ENCODE measurements at regions not wholly inside any gene's neighbourhood (a gene's known extent, or its start where the extent isn't known, plus 50 kb on each side); places are given as distances from the start of the nearest gene placed in this dataset.

DNA sequence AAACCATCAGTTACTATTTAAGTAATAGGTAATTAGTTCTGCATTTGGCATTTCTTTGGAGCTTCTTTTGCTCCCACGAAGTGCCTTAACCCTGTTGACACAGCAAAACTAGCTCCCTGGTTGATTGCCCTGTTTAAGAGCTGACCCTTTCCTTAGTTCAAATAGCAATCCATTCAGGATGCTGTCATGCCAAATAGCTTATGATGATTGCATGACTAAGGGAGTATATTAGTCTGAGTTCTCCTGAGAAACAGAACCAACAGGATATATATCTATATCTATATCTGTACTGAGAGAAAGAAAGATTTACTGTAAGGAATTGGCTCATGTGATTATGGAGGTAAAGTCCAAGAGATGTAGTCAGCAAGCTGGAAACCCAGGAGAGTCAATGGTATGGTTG, 50.3 kb upstream of the SPRED1 start:
- TF ChIP-seq, protein P1, sequence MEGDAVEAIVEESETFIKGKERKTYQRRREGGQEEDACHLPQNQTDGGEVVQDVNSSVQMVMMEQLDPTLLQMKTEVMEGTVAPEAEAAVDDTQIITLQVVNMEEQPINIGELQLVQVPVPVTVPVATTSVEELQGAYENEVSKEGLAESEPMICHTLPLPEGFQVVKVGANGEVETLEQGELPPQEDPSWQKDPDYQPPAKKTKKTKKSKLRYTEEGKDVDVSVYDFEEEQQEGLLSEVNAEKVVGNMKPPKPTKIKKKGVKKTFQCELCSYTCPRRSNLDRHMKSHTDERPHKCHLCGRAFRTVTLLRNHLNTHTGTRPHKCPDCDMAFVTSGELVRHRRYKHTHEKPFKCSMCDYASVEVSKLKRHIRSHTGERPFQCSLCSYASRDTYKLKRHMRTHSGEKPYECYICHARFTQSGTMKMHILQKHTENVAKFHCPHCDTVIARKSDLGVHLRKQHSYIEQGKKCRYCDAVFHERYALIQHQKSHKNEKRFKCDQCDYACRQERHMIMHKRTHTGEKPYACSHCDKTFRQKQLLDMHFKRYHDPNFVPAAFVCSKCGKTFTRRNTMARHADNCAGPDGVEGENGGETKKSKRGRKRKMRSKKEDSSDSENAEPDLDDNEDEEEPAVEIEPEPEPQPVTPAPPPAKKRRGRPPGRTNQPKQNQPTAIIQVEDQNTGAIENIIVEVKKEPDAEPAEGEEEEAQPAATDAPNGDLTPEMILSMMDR (IDR thresholded peaks at IDR 0.05; ENCODE audit: insufficient read depth, low read length, poor library complexity, severe bottlenecking) = no peak
- no peak for TF ChIP-seq EZH2phosphoT487 (conservative IDR thresholded peaks at IDR 0.05; ENCODE audit: low read length)
